RWPE1 (cell line): ENCODE measurements at regions not wholly inside any gene's neighbourhood (a gene's known extent, or its start where the extent isn't known, plus 50 kb on each side); places are given as distances from the start of the nearest gene placed in this dataset.

Experiments
- CTCF ChIA-PET: fragments of 350-600 bp; sonication (Branson Sonifier 250); formaldehyde crosslinking; extraction: SDS; loops from one replicate; lab custom pipeline; 2021; lab: Yijun Ruan, JAX
- POLR2A ChIA-PET: fragments of 400-600 bp; formaldehyde crosslinking; extraction: SDS; loops from one replicate; lab custom pipeline; 2020; ENCODE audit warnings: antibody characterized with exemption; ENCODE audit not compliant: low non-redundant PET; lab: Yijun Ruan, JAX
- DNase-seq: peaks from one replicate; pipeline ENCODE4 v3.0.0; 2012; ENCODE audit warnings: low spot score
- H3K27ac ChIP-seq: fragments of 450-650 bp; 2 replicates; pipeline ENCODE4 v1.5.1; 2017
- TF ChIP-seq, protein P1 (sequence below): fragments of 450-650 bp; conservative IDR thresholded peaks from 2 replicates; pipeline ENCODE4 v1.5.1; 2017; ENCODE audit warnings: low read depth, mild to moderate bottlenecking

DNA sequence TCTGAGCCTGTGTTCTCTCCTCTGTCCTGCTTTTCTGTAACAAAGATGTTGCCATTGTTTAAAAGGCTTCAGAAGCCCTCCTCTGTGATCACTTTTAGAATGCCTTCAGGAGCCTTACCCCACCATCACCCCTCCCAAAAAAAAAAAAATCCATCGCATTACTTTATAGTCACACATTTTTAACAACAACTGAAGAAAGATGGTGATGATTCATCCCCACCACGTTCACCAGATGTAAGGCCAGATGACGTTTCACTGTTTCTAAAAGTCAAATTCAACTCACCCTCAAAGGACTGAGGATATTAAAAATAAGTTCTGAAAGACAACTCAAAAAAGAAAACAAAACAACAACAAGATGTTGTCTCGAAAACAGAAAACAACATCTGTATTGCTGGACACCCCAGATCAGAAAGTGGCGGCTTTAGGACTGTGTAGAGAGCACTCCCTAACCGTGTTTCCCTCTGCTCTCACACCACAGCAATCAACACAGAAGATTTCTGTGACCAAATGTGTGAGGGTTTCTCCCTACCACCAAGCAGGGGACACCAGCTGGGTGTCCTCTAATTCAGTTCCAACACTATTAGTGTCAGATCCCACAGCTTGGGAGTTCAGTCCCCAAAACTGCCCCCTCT lies 61.9 kb upstream of the CREB1 start:
- DNase-seq, result peak; percentile 22
- POLR2A ChIA-PET, result interaction anchor here (0.5 kb wide), 1 partner anchor 105 kb away, joined by 3 read pairs; no protein-coding TSS in a partner anchor

DNA sequence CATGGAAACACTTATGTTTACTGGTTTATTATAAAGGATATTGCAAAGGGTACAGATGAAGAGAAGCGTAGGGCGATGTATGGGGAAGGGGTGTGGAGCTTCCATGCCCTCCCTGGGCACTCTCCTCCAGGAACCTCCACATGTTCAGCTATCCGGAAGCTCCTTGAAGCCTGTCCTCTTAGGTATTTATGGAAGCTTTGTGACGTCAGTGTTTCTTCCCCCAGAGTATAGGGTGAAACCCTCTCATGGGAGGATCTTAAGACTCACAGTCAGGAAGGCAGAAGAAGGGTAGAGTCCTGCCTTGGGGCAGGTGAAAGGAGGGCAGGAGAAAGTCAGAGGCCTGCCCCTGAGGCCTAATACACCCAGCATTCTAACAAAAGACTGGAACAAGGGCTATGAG lies 61.3 kb upstream of the CREB1 start:
- no peak overlapping the region for H3K27ac ChIP-seq
- ChIA-PET CTCF (interaction anchor here (0.6 kb wide), 4 partner anchors 12 to 867 kb away, joined by 3 to 4 read pairs (median 4); no protein-coding TSS in a partner anchor), POLR2A (interaction anchor here (0.5 kb wide), 1 partner anchor 106 kb away, joined by 3 read pairs; no protein-coding TSS in a partner anchor)
- TF ChIP-seq, protein P1, sequence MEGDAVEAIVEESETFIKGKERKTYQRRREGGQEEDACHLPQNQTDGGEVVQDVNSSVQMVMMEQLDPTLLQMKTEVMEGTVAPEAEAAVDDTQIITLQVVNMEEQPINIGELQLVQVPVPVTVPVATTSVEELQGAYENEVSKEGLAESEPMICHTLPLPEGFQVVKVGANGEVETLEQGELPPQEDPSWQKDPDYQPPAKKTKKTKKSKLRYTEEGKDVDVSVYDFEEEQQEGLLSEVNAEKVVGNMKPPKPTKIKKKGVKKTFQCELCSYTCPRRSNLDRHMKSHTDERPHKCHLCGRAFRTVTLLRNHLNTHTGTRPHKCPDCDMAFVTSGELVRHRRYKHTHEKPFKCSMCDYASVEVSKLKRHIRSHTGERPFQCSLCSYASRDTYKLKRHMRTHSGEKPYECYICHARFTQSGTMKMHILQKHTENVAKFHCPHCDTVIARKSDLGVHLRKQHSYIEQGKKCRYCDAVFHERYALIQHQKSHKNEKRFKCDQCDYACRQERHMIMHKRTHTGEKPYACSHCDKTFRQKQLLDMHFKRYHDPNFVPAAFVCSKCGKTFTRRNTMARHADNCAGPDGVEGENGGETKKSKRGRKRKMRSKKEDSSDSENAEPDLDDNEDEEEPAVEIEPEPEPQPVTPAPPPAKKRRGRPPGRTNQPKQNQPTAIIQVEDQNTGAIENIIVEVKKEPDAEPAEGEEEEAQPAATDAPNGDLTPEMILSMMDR, result no peak
- no peak for DNase-seq

More for the DNA sequence above, 61.9 kb upstream of the CREB1 start:
- no peak overlapping the region for H3K27ac ChIP-seq
- TF ChIP-seq, protein P1, result no peak
- CTCF ChIA-PET, result interaction anchor here (0.6 kb wide), 3 partner anchors 36 to 674 kb away, joined by 3 read pairs; no protein-coding TSS in a partner anchor

DNA sequence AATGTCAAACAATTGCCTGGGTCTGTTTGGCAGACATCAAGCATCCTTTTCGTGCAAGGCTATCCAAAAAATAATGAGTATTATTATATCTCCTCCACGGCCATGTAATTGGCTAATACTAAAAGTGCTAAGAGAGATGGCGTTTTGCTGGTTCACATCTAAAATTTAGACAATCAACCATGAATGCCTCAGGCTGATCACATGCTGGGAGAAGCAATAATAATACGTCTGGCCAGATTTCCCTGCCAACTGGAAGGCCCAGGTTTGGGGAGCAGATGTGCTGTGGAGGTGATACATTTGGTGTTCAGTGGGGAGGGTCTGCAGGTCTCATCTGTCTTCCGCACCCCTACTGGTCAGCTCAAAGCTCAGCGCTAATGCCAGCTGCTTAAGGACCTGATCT lies 60.3 kb upstream of the CREB1 start:
- ChIA-PET POLR2A (no interaction called here), CTCF (no interaction called here)
- TF ChIP-seq, protein P1, result no peak
- DNase-seq, result no peak
- no peak overlapping the region for H3K27ac ChIP-seq

DNA sequence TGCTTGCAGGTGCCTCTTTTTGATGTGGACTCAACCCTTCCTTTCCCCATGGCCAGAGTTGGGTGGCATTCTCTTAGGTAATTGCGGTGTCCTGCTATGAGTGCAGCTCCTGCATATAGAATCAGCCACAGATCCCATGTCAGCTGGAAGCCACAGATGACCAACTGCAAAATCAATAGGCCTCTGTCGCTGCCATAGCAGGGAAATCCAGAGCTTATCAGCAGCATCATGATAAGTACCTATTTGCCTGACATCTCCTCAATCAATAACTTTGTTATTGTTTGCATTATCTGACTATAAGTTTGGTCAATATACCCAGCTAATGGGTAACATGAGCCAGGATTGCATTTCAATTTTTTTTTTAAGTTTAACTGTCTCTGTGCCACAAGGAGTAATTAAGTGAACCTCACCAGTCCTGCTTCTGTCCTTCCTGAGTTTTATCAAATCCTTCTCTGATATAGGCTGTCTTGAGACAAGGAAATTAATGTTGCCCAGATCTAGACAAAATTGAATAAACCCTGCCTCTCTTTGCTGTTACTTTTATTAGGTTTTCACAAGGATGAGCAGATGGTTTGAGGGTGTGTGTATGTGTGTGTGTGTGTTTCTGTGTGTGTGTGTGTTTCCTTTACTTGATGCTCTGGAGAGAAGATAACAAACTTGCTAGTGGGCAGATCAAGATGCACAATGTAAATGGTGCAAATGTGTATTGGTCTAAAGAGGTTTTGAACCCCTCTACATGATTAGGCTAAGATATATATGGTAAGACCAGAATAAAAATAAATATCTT lies 59.6 kb upstream of the CREB1 start:
- TF ChIP-seq, protein P1, result no peak
- no peak for DNase-seq
- ChIA-PET CTCF (no interaction called here), POLR2A (no interaction called here)
- no peak overlapping the region for H3K27ac ChIP-seq

DNA sequence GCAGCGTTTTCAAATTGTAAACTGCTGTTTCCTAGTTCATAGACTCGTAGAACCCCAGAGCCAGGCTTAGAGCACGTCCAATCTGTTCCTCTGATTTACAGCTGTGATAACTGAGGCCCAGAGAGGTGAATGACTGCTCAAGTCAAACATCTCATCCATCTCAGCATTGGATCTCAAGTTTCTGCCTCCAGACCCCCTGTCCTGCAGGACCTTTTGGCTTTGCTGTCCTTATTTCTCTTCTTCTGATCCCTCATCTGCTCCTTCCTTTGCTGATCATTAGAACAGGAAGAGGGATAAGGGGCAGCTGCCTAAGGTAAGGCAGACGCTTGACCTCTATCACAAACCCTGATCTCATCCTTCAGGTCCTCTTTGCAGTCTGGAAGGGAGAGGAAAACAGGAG lies 58.5 kb upstream of the CREB1 start:
- DNase-seq, result no peak
- TF ChIP-seq, protein P1, result no peak
- H3K27ac ChIP-seq, result no peak overlapping the region
- ChIA-PET POLR2A (no interaction called here), CTCF (no interaction called here)

DNA sequence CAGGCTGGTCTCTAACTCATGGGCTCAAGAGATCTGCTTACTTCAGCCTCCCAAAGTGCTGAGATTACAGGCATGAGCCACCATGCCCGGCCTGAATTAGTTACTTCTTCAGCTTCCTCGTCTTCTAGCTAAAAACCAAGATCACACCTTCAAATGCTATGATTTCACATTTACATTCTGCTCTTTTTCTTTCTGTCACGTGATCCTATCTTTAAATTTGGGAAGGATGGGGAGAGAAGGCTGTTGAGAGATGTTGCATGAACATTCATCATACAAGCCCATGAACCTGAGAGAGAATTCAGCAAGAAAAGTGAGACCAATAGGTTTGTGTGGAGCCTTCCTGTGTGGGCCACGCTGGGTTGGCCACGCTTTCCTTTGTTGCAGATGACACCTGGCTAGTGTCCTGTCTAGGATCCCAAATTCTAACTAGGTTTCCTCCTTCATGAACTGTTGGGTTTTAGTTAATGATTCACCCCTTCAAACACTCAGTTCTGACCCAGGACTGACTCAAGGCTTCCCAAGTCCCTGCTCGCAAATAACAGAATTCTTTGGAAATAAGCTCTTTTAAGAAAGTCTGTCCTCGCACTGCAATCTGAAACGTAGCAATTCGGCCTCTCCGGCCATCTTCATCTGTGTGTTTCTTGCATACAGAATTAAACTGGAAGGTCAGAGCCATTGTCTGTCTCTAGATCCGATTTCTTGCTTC lies 57.3 kb upstream of the CREB1 start:
- TF ChIP-seq, protein P1, result no peak
- no peak for DNase-seq
- H3K27ac ChIP-seq, result no peak overlapping the region
- ChIA-PET CTCF (interaction anchor here (0.6 to 1.4 kb wide), 8 partner anchors 17 to 657 kb away, joined by 3 to 6 read pairs (median 4); no protein-coding TSS in a partner anchor), POLR2A (no interaction called here)
